A172 (cell line): ENCODE measurements at regions not wholly inside any gene's neighbourhood (a gene's known extent, or its start where the extent isn't known, plus 50 kb on each side); places are given as distances from the start of the nearest gene placed in this dataset.

Experiments used
- DNase-seq: peaks from one replicate; pipeline ENCODE4 v3.0.0-alpha.2; 2015; ENCODE audit warnings: low spot score

GRCh38 chr14:40911141-40911540, 695.5 kb upstream of the LRFN5 start:
- DNase-seq = no peak

GRCh38 chr14:40909906-40910305, 696.8 kb upstream of the LRFN5 start:
- DNase-seq = no peak

- no peak for DNase-seq
Observed at GRCh38 chr14:40903709-40904108, 703.0 kb upstream of the LRFN5 start.

GRCh38 chr14:40899435-40899834, 707.2 kb upstream of the LRFN5 start:
- DNase-seq = no peak

- DNase-seq = no peak
Observed at GRCh38 chr14:40894846-40895245, 711.8 kb upstream of the LRFN5 start.

GRCh38 chr14:40889126-40889525, 717.5 kb upstream of the LRFN5 start:
- no peak for DNase-seq

GRCh38 chr14:40887912-40888311, 718.8 kb upstream of the LRFN5 start:
- no peak for DNase-seq

GRCh38 chr14:40870252-40870651, 736.4 kb upstream of the LRFN5 start:
- DNase-seq = peak; percentile 5

- DNase-seq = no peak
Observed at GRCh38 chr14:40859055-40859454, 747.6 kb upstream of the LRFN5 start.

GRCh38 chr14:40855343-40855742, 751.3 kb upstream of the LRFN5 start:
- no peak for DNase-seq

GRCh38 chr14:40850191-40850590, 756.5 kb upstream of the LRFN5 start:
- DNase-seq = no peak

GRCh38 chr14:40847480-40847879, 759.2 kb upstream of the LRFN5 start:
- DNase-seq = peak; percentile 38

- no peak for DNase-seq
Observed at GRCh38 chr14:40842816-40843215, 763.9 kb upstream of the LRFN5 start.

GRCh38 chr14:40841886-40842285, 764.8 kb upstream of the LRFN5 start:
- no peak for DNase-seq

- DNase-seq = no peak
Observed at GRCh38 chr14:40838601-40839000, 768.1 kb upstream of the LRFN5 start.

- DNase-seq = no peak
Observed at GRCh38 chr14:40806471-40806870, 800.2 kb upstream of the LRFN5 start.

GRCh38 chr14:40796168-40796567, 810.5 kb upstream of the LRFN5 start:
- DNase-seq = no peak

- no peak for DNase-seq
Observed at GRCh38 chr14:40784860-40785259, 821.8 kb upstream of the LRFN5 start.

- DNase-seq = peak; percentile 5
Observed at GRCh38 chr14:40762685-40763084, 844.0 kb upstream of the LRFN5 start.

- DNase-seq = no peak
Observed at GRCh38 chr14:40762177-40762576, 844.5 kb upstream of the LRFN5 start.

GRCh38 chr14:40760704-40761103, 846.0 kb upstream of the LRFN5 start:
- no peak for DNase-seq

- no peak for DNase-seq
Observed at GRCh38 chr14:40758076-40758475, 848.6 kb upstream of the LRFN5 start.

- no peak for DNase-seq
Observed at GRCh38 chr14:40757376-40757950, 849.2 kb upstream of the LRFN5 start.

- DNase-seq = no peak
Observed at GRCh38 chr14:40733206-40733605, 873.5 kb upstream of the LRFN5 start.

- DNase-seq = no peak
Observed at GRCh38 chr14:40727107-40727506, 879.6 kb upstream of the LRFN5 start.
